GM19455 (cell line): ENCODE measurements at regions not wholly inside any gene's neighbourhood (a gene's known extent, or its start where the extent isn't known, plus 50 kb on each side); places are given as distances from the start of the nearest gene placed in this dataset.

ENCODE experiments used
- ATAC-seq: cut with Tn5 transposase; IDR thresholded peaks from one replicate; pipeline ENCODE4 v1.9.1; 2021; ENCODE audit not compliant: unreplicated experiment

GRCh38 chr11:116537121-116537520 is 235.7 kb downstream of the BUD13 start:
- ATAC-seq: no peak

GRCh38 chr11:116536416-116536815 is 236.4 kb downstream of the BUD13 start:
- no peak for ATAC-seq

- no peak for ATAC-seq
These were observed 236.8 kb downstream of the BUD13 start for GRCh38 chr11:116535994-116536393.

- no peak for ATAC-seq
These were observed 237.7 kb downstream of the BUD13 start for GRCh38 chr11:116535120-116535519.

- no peak for ATAC-seq
These were observed 238.4 kb downstream of the BUD13 start for GRCh38 chr11:116534270-116534975.

- ATAC-seq: no peak
These were observed 239.5 kb downstream of the BUD13 start for GRCh38 chr11:116533186-116533825.

GRCh38 chr11:116532066-116532465 is 240.7 kb downstream of the BUD13 start:
- ATAC-seq: no peak

GRCh38 chr11:116530705-116531104 is 242.1 kb downstream of the BUD13 start:
- no peak for ATAC-seq

- no peak for ATAC-seq
These were observed 243.5 kb downstream of the BUD13 start for GRCh38 chr11:116529271-116529670.

- ATAC-seq: no peak
These were observed 245.4 kb downstream of the BUD13 start for GRCh38 chr11:116527180-116527991.

- no peak for ATAC-seq
These were observed 246.8 kb downstream of the BUD13 start for GRCh38 chr11:116525961-116526495.

GRCh38 chr11:116519499-116519898 is 253.3 kb downstream of the BUD13 start:
- no peak for ATAC-seq

- ATAC-seq: no peak
These were observed 254.6 kb downstream of the BUD13 start for GRCh38 chr11:116518141-116518540.

GRCh38 chr11:116517584-116517983 is 255.2 kb downstream of the BUD13 start:
- ATAC-seq: no peak

GRCh38 chr11:116517077-116517476 is 255.7 kb downstream of the BUD13 start:
- ATAC-seq: no peak

- ATAC-seq: no peak
These were observed 257.1 kb downstream of the BUD13 start for GRCh38 chr11:116515664-116516184.

GRCh38 chr11:116513894-116514293 is 258.9 kb downstream of the BUD13 start:
- no peak for ATAC-seq

GRCh38 chr11:116513278-116513823 is 259.4 kb downstream of the BUD13 start:
- no peak for ATAC-seq

- no peak for ATAC-seq
These were observed 259.9 kb downstream of the BUD13 start for GRCh38 chr11:116512841-116513240.

GRCh38 chr11:116511684-116512083 is 261.1 kb downstream of the BUD13 start:
- ATAC-seq: no peak
